NCI-H1048 (cell line): ENCODE measurements at regions not wholly inside any gene's neighbourhood (a gene's known extent, or its start where the extent isn't known, plus 50 kb on each side); places are given as distances from the start of the nearest gene placed in this dataset.

Experiments used
- DNase-seq: peaks from one replicate; lab custom pipeline; 2025; lab: John Stamatoyannopoulos, UW

GRCh38 chr6:147859071-147859470 is 350.6 kb downstream of the SAMD5 start:
- no peak for DNase-seq

- DNase-seq, result no peak
Measured at GRCh38 chr6:147861696-147862095, 353.2 kb downstream of the SAMD5 start.

DNA sequence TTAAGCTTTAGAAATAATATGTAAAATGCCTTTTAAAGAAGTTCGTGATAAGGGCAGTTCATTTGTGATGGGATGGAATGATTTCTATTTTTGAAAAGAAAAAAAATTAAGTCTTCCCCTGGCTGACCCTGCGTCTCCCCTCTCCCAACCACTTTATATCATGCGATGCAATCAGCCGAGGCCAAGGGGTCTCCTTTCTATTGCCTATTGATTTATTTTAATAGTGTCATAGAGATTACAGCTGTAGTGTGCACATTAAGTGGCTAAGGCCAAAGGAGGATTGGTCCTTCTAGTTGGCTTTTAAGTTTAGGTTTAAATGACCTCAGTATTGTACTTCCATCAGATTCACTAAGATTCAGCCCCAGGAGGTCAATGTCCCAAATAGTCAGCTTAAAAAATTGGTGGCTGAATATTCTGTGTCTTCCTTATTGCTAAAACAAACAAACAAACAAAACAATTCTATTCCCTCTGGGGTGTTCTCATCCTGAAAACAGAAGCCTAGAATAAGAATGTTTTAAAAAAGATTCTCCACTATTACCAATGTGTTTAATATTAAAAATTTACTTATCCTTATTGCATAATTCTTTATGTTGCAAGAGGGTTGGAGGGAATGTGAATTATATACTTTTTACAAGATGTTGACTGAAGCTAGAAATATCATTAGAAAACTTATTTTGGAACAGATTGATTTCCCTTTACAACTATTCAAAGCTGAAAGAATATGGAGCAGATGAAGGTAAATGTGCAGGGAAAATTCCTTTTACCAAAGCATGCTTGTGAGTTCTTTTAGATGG is 359.1 kb downstream of the SAMD5 start:
- no peak for DNase-seq

GRCh38 chr6:147868427-147869190 is 360.1 kb downstream of the SAMD5 start:
- DNase-seq, result no peak

- no peak for DNase-seq
Measured at GRCh38 chr6:147869201-147869600, 360.7 kb downstream of the SAMD5 start.

DNA sequence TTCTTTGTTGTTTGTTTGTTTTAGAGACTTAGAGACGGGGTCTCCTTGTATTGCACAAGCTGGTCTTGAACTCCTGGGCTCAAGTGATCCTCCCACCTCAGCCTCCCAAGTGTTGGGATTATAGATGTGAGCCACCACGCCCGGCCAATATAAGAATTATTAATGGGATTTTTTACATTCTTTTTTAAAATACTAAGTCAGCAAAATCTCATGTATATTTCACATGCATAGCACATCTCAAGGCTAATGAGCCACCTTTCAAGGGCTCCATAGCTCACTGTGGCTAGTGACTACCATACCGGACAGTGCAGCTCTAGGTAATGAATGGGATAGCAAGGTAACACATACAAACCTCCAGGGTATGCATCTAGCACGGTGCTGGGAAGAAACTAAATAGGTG is 361.4 kb downstream of the SAMD5 start:
- no peak for DNase-seq

DNA sequence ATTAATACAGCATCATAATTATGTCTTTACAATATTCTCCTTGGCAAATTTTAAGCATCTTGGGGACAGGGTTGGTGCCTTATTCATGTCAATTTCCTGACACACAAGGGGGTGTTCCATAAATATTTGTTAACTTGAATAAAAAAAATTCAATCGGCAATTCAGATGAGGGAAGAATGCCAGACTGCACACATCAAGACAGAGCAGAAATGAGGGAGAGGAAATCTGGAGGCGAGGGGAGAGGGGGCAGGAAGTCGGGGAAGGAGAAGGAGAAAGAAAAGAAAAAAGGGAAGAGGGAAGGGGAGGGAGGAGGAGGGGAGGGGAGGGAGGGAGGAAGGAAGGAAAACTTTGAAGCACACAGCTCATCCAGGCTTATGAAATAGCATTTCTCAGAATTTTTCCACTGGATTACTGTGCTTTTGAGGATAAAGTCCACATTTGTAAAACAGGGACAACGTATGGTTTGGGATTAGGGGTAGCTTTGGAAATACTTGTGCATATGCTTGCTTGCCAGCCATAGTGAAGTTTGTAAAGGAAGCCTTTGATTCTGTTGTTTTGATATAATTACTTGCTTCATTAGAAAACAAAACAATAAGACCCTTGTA is 362.1 kb downstream of the SAMD5 start:
- no peak for DNase-seq

DNA sequence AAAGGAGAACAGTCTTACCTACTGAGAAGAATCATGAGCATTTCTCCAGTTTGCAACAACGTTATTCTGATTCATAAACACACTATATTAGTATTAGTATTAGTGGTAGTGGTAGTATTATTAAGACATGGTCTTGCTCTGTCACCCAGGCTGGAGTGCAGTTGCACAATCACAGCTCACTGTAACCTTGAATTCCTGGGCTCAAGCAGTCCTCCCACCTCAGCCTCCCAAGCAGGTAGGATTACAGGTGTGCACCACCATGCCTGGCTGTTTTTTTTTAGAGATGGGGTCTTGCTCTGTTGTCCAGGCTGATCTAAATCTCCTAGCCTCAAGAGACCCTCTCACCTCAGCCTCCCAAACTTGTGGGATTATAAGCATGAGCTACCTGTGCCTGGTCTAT is 363.5 kb downstream of the SAMD5 start:
- DNase-seq, result no peak

- DNase-seq, result no peak
Measured at GRCh38 chr6:147873816-147874215, 365.3 kb downstream of the SAMD5 start.

DNA sequence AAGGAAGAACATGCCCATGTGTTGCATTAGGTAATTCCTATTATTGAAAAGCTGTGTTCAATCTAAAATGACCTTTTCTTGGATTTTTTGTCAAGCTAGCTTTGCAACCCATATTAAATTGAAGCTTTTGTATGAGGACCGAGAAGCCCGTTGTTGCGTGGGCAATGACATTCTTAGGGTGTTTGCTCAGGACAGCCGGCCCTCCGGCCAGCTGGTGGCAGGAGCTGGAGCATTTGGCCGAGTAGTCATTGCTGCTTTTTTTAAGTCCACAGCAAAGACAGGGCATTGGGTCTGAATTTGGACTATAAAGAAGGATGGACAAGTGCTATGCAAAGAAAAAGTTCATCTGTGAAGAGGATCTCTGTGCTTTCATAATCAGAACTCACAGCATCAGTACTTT is 365.8 kb downstream of the SAMD5 start:
- DNase-seq, result no peak

DNA sequence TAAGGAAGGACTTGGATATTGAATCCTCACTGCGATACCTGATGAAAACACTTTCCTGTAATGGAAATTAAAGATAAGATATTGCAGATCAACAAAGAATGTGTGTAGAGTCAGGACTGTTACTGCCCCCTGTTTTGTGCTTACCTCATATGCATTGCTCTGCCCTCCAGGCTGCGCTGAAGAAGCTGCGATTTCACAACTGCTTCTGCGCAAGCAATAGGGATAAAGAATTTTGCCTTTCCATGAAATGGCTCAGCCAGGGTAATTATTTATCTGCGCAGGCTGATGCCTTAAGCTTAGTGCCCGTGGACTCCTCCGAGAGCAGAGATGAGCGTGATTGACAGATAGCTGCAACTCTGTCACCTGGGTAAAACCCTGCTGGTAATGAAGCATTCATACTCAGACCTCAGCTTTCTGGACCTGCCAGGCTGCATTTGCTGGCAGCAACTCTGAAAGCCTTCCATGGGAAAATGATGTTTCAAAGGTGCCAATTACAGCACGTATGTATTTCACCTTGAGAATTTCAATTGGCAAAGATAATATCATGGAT is 370.6 kb downstream of the SAMD5 start:
- DNase-seq, result no peak

DNA sequence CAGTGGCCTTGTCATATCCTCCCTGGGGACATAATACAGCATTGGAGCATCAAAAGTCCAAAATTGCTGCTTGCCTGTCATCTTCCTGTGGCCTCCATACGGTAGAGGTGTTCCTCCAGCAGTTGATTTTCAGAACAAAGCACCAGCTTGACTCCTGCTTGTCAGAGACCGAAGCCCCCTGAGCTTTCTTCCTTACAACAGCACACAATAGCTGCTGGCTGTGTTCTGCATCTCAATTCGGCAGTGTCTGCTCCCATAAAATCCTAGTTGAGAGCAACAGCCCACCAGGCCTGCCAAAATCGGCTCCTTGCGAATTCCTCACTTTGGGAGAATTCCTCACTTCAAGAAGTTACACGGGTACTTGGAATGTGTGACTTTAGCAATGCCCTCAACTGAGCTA is 372.9 kb downstream of the SAMD5 start:
- no peak for DNase-seq

GRCh38 chr6:147888374-147888773 is 379.9 kb downstream of the SAMD5 start:
- DNase-seq, result no peak

- no peak for DNase-seq
Measured at GRCh38 chr6:147891671-147892070, 383.2 kb downstream of the SAMD5 start.

GRCh38 chr6:147892476-147892875 is 384.0 kb downstream of the SAMD5 start:
- DNase-seq, result no peak

DNA sequence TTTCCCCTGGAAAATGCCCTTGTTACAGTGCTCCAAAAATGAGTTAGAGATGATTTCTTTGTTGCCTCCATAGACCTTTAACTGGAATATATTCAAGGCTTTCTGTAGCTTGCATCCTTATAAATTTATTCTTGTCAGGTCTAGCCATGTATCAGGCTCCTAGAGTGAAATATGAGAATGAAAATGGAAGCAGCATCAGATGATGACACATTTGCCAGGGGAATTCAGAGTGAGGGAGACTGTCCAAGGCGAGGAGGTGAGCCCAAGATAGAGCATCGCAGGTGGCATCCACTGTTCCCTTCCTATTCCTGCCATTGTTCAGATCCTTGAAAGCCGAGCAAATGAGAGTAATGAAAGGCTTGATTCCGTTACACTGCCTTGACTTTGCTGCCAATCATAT is 386.8 kb downstream of the SAMD5 start:
- DNase-seq, result no peak

GRCh38 chr6:147900247-147900830 is 391.8 kb downstream of the SAMD5 start:
- DNase-seq, result no peak

- DNase-seq, result no peak
Measured at GRCh38 chr6:147903321-147903720, 394.8 kb downstream of the SAMD5 start.

- DNase-seq, result no peak
Measured at GRCh38 chr6:147903931-147904330, 395.4 kb downstream of the SAMD5 start.

DNA sequence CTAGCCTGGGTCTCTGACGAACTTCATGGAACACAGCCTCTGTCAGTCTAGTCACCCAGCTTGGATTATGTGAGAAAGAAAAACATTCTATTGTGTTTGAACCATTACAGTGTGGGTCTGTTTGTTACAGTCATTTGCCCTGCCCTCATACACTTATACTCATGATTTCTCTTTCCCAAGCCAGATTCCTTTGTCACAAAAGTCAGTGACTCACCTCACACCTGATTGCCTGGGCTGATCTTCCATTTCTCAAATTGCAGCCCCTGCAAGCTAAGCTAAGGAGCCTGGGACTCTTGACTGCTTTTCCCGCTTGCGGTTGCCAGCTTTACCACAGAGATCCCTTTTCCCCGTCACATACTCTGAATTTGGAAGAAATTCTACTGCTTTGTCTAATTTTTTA is 395.9 kb downstream of the SAMD5 start:
- no peak for DNase-seq

GRCh38 chr6:147905711-147906110 is 397.2 kb downstream of the SAMD5 start:
- no peak for DNase-seq

- no peak for DNase-seq
Measured at GRCh38 chr6:147906361-147906760, 397.9 kb downstream of the SAMD5 start.
